Omental fat pad (tissue), 3 donors: ENCODE measurements at regions not wholly inside any gene's neighbourhood (a gene's known extent, or its start where the extent isn't known, plus 50 kb on each side); places are given as distances from the start of the nearest gene placed in this dataset.

ENCODE experiments used
- ATAC-seq: fragments of 150-250 bp; one replicate; pipeline ENCODE4 v1.9.1; 2016; ENCODE audit warnings: mild to moderate bottlenecking, moderate library complexity; ENCODE audit not compliant: low FRiP score
- DNase-seq: peaks from one replicate; pipeline ENCODE4 v3.0.0-alpha.2; 2019; ENCODE audit warnings: low spot score
- TF ChIP-seq, protein P1 (sequence below), 3 donors: fragments of 450-650 bp; IDR thresholded peaks; one replicate each; pipeline ENCODE4 v1.5.1; 2016 to 2017; ENCODE audit warnings: antibody characterized with exemption in 3 of 3, mild to moderate bottlenecking in 3 of 3, moderate library complexity in 2 of 3

GRCh38 chr6:167514524-167514923 is 189.6 kb downstream of the TTLL2 start:
- no peak for ATAC-seq
- DNase-seq, result no peak
- TF ChIP-seq, protein P1, sequence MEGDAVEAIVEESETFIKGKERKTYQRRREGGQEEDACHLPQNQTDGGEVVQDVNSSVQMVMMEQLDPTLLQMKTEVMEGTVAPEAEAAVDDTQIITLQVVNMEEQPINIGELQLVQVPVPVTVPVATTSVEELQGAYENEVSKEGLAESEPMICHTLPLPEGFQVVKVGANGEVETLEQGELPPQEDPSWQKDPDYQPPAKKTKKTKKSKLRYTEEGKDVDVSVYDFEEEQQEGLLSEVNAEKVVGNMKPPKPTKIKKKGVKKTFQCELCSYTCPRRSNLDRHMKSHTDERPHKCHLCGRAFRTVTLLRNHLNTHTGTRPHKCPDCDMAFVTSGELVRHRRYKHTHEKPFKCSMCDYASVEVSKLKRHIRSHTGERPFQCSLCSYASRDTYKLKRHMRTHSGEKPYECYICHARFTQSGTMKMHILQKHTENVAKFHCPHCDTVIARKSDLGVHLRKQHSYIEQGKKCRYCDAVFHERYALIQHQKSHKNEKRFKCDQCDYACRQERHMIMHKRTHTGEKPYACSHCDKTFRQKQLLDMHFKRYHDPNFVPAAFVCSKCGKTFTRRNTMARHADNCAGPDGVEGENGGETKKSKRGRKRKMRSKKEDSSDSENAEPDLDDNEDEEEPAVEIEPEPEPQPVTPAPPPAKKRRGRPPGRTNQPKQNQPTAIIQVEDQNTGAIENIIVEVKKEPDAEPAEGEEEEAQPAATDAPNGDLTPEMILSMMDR (IDR thresholded peaks at IDR 0.05), result no peak

DNA sequence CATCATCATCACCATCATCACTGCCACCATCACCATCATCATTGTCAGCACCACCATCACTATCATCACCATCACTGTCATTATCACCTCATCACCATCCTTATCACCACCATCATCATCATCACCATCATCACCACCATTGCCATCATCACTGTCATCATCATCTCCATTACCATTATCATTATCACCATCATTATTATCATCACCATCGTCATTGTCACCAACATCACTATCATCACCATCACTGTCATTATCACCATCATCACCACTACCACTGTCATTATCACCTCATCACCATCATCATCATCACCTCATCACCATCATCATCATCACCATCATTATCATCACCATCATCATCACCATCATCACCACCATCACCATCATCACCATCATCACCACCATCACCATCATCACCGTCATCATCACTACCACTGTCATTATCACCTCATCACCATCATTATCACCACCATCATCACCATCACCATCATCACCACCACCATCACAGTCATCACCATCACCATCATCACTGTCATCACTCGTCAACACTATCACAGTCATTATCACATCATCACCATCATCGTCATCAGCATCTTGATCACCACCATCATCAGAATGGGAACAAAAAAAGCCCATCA is 191.1 kb downstream of the TTLL2 start:
- ATAC-seq, result no peak
- TF ChIP-seq, protein P1 (IDR thresholded peaks at IDR 0.05), result no peak
- DNase-seq, result no peak

DNA sequence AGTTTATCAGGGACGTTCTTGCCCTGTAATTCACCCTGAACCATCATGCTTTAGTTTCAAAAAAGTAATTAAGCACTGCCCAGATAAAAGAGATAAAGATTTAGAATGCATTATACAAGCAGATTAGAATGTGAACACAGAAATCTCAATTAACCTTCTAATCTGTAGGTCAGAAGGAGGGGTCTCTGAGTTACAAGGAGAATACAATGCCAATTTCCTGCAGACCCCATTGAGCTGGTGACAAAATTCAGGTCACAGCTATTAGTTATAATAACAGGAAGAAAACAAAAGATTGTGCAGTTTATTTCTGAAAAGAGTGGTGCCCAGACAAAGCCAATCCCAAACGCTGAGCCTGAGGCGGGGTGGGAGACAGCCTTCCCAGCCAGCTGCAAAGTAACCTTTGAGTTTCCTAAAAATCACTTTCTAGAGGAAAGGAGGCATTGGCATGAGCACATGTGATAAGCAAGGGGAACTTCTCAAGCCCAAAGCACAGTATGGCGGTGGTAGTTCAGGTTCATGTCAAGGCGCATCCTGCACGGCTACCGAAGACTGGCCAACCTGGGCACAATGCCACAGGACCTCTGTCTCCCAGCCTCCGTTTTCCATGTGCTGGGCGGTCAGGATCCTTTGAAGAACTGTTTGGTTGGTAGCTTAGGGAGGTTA is 192.5 kb downstream of the TTLL2 start:
- no peak for DNase-seq

DNA sequence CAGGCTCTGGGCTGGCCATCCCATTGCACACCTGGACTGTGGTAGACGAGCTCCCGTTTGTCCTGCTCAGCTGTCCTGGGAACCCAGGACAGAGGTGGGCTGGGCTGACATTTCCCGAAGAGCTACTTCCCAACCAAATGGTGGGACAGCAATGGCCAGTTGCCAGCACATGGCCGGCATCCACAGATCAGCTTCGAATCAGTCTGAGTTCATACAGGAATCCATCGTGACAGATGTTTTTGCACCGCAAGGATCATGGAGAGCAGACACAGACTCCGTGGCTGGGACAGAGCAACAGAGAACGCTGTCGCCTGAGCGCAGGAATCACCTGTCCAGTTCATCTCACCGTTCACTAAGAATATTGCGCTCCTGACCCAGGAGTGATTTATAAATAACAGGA is 198.5 kb downstream of the TTLL2 start:
- DNase-seq, result no peak
- no peak for ATAC-seq
- TF ChIP-seq, protein P1 (IDR thresholded peaks at IDR 0.05), result no peak

More for the DNA sequence above, 192.5 kb downstream of the TTLL2 start:
- TF ChIP-seq, protein P1 (IDR thresholded peaks at IDR 0.05), result no peak
- no peak for ATAC-seq

DNA sequence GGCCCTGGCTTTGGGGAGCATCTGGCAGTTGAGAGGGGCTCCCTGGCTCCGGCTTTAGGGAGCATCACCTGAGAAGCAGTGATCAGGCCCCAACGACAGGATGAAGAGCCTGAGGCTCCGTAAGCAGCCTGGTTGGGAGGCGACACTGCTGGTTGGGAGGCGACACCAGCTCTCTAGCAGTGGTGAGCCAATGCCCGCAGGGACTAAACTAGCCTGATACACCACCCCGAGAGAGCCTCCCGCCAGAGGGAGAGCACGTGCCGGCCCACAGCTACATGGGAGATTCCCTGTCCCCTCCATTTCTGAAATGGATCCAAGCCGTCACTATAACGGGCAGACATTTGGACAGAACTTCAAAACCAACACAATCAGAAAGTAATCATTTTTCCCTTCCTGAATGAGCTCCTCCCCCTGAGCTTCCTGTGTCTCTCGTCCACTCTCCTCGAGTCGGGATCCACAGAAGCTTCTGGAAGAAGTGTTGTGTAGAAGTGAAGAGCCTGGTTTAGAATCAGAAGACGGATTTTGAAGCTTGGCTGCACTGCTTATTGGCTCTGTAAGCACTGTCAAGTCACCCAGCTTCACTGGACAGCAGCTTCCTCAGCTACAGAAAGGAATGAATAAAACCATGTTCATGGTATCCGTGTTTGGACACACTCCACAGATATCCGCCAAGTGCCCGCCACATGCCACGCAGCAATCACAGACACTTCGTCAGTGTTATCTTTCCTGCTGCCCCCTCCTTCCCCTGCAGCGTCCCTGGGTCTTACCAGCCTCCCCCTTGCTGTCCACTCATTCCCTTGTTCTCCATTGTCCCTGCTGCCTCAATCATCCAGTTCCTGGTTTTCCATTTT is 199.6 kb downstream of the TTLL2 start:
- DNase-seq (no peak), ATAC-seq (no peak)
- TF ChIP-seq, protein P1 (IDR thresholded peaks at IDR 0.05), result no peak

DNA sequence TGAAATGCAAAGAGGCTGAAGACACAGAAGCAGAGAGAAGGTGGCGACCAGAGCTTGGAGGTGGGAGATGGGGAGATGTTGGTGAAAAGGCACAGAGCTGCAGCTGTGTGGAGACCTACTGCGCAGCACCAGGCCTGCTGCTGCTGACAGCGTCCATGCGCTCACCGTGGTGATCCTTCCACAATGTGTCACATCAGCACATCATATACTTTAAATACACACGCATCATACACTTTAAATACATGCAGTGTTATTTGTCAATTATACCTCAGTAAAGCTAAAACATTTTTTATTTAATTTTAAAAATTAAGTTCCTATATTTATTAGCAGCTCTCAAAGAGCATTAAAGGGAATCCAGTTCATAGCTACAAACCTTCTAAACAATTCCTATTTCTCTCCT is 200.9 kb downstream of the TTLL2 start:
- TF ChIP-seq, protein P1 (IDR thresholded peaks at IDR 0.05), result no peak
- DNase-seq (no peak), ATAC-seq (no peak)
